Endodermal cell (in vitro differentiated cells): ENCODE measurements at regions not wholly inside any gene's neighbourhood (a gene's known extent, or its start where the extent isn't known, plus 50 kb on each side); places are given as distances from the start of the nearest gene placed in this dataset.

Experiments
- DNase-seq: peaks from one replicate; pipeline ENCODE4 v3.0.0-alpha.2; 2017
- H3K27ac ChIP-seq: 2 replicates; pipeline ENCODE4 v1.5.1; 2013; ENCODE audit warnings: mild to moderate bottlenecking, low read depth, low read length, moderate library complexity
- H3K27me3 ChIP-seq: 2 replicates; pipeline ENCODE4 v1.6.1; 2013; ENCODE audit warnings: mild to moderate bottlenecking, low read length, moderate library complexity; ENCODE audit not compliant: insufficient read depth, control insufficient read depth, poor library complexity, severe bottlenecking
- H3K36me3 ChIP-seq: 2 replicates; pipeline ENCODE4 v1.7.0; 2013; ENCODE audit warnings: mild to moderate bottlenecking, low read length, moderate library complexity; ENCODE audit not compliant: control insufficient read depth, insufficient read depth
- H3K4me1 ChIP-seq: one replicate; pipeline ENCODE4 v1.7.0; 2013; ENCODE audit warnings: low read length; ENCODE audit not compliant: control insufficient read depth, insufficient read depth
- H3K4me3 ChIP-seq: 2 replicates; pipeline ENCODE4 v1.5.1; 2013; ENCODE audit warnings: mild to moderate bottlenecking, low read length, moderate library complexity
- H3K9ac ChIP-seq: 2 replicates; pipeline ENCODE4 v1.6.1; 2013; ENCODE audit warnings: mild to moderate bottlenecking, low read length, moderate library complexity; ENCODE audit not compliant: poor library complexity, severe bottlenecking; ENCODE audit errors: extremely low read depth
- H3K9me3 ChIP-seq: 2 replicates; pipeline ENCODE4 v1.6.1; 2013; ENCODE audit warnings: mild to moderate bottlenecking, low read length, moderate library complexity; ENCODE audit not compliant: control insufficient read depth
- H3K27ac Mint-ChIP-seq: 2 replicates; pipeline ENCODE4 v1.8.0; 2020; ENCODE audit warnings: mixed read lengths
- H3K27me3 Mint-ChIP-seq: 2 replicates; pipeline ENCODE4 v1.8.0; 2021; ENCODE audit warnings: mild to moderate bottlenecking, mixed read lengths; ENCODE audit not compliant: insufficient read depth
- H3K36me3 Mint-ChIP-seq: 2 replicates; pipeline ENCODE4 v1.8.0; 2020; ENCODE audit warnings: low read depth, mixed read lengths
- H3K4me1 Mint-ChIP-seq: 2 replicates; pipeline ENCODE4 v1.8.0; 2020; ENCODE audit warnings: mixed read lengths
- H3K4me3 Mint-ChIP-seq: 2 replicates; pipeline ENCODE4 v1.8.0; 2020; ENCODE audit warnings: mild to moderate bottlenecking, moderate library complexity, mixed read lengths
- H3K9me3 Mint-ChIP-seq: 2 replicates; pipeline ENCODE4 v1.8.0; 2020; ENCODE audit warnings: mild to moderate bottlenecking, mixed read lengths
- CTCF ChIP-seq: fragments of 200-600 bp; sonication (generic); conservative IDR thresholded peaks from 2 replicates; pipeline ENCODE4 v1.5.0; 2021; ENCODE audit warnings: antibody characterized with exemption, mild to moderate bottlenecking
- WGBS, 2 experiments: methylation state at CpG; one replicate each; pipeline versions ENCODE4 v1.1.5 to v1.1.7; 2013; ENCODE audit warnings: missing lambda C conversion rate in 2 of 2, mixed read lengths in 1 of 2; ENCODE audit not compliant: insufficient coverage in 1 of 2, insufficient read length in 1 of 2; 5-methylcytosine and 5-hydroxymethylcytosine counted together

- no peak for DNase-seq
- H3K4me1 Mint-ChIP-seq: no peaks in the 10 kb centered on the region
- H3K4me3 Mint-ChIP-seq: no peak overlapping the region
- Histone ChIP-seq H3K4me3 (no peak overlapping the region), H3K27ac (no peak overlapping the region), H3K9me3 (peaks cover 6% of the 10 kb centered on the region), H3K9ac (no peak overlapping the region), H3K4me1 (no peaks in the 10 kb centered on the region), H3K27me3 (no peaks in the 10 kb centered on the region), H3K36me3 (no peaks in the 10 kb centered on the region)
- H3K27me3 Mint-ChIP-seq: no peaks in the 10 kb centered on the region
- peaks cover 20% of the 10 kb centered on the region for H3K9me3 Mint-ChIP-seq
- H3K36me3 Mint-ChIP-seq: peaks cover under 1% of the 10 kb centered on the region
- no peak overlapping the region for H3K27ac Mint-ChIP-seq
- no peak for TF ChIP-seq CTCF
- WGBS, 2 experiments: 88% methylated on average over 8 of the region's 8 CpGs; no CpG with 5 or more reads in 1 of the 2 experiments
Observed at GRCh38 chr20:24870881-24871280, 78.2 kb upstream of the CST7 start.

- 88 to 90% methylated on average over 4 to 13 of the region's 13 CpGs for WGBS, 2 experiments
Observed at GRCh38 chr20:24871480-24872213, 77.4 kb upstream of the CST7 start.

GRCh38 chr20:24872291-24873024, 76.6 kb upstream of the CST7 start:
- Mint-ChIP-seq H3K36me3 (no peaks in the 10 kb centered on the region), H3K4me3 (no peak overlapping the region), H3K4me1 (no peaks in the 10 kb centered on the region), H3K27ac (no peak overlapping the region), H3K27me3 (no peaks in the 10 kb centered on the region), H3K9me3 (peaks cover 6% of the 10 kb centered on the region)
- H3K36me3 ChIP-seq: no peaks in the 10 kb centered on the region
- no peak for DNase-seq
- no peak overlapping the region for H3K4me3 ChIP-seq
- no peak overlapping the region for H3K9ac ChIP-seq
- no peak overlapping the region for H3K27ac ChIP-seq
- H3K27me3 ChIP-seq: no peaks in the 10 kb centered on the region
- H3K9me3 ChIP-seq: no peaks in the 10 kb centered on the region
- H3K4me1 ChIP-seq: no peaks in the 10 kb centered on the region
- 96 to 100% methylated on average over 3 to 11 of the region's 12 CpGs for WGBS, 2 experiments
- TF ChIP-seq CTCF: no peak

More at GRCh38 chr20:24871480-24872213, 77.4 kb upstream of the CST7 start:
- H3K9ac ChIP-seq: no peak overlapping the region
- peaks cover 12% of the 10 kb centered on the region for H3K9me3 Mint-ChIP-seq
- no peak for TF ChIP-seq CTCF
- H3K36me3 ChIP-seq: no peaks in the 10 kb centered on the region
- H3K4me1 Mint-ChIP-seq: no peaks in the 10 kb centered on the region
- H3K27ac ChIP-seq: no peak overlapping the region
- H3K27me3 ChIP-seq: no peaks in the 10 kb centered on the region
- H3K4me1 ChIP-seq: no peaks in the 10 kb centered on the region
- H3K4me3 ChIP-seq: no peak overlapping the region
- H3K9me3 ChIP-seq: no peaks in the 10 kb centered on the region
- no peaks in the 10 kb centered on the region for H3K36me3 Mint-ChIP-seq
- no peaks in the 10 kb centered on the region for H3K27me3 Mint-ChIP-seq
- no peak overlapping the region for H3K4me3 Mint-ChIP-seq
- H3K27ac Mint-ChIP-seq: no peak overlapping the region
- no peak for DNase-seq
